Renal cortex interstitium (tissue), 11 donors: ENCODE measurements at regions not wholly inside any gene's neighbourhood (a gene's known extent, or its start where the extent isn't known, plus 50 kb on each side); places are given as distances from the start of the nearest gene placed in this dataset.
"Not testable (repeated sequence)": the region's sequence is repeated elsewhere in the genome, so short reads cannot be mapped to it uniquely, and the experiment has no call there.

Source experiments
- DNase-seq, 11 donors: peaks; one replicate each; pipeline ENCODE4 v3.0.0-alpha.2; 2013; ENCODE audit warnings: low read depth in 9 of 11, low spot score in 4 of 11; ENCODE audit errors: extremely low read depth in 1 of 11

- no peak for DNase-seq
Observed at GRCh38 chr13:57897225-57897624, 265.7 kb downstream of the PCDH17 start.

GRCh38 chr13:57899096-57899495 is 267.6 kb downstream of the PCDH17 start:
- no peak for DNase-seq

GRCh38 chr13:57909833-57910232 is 278.3 kb downstream of the PCDH17 start:
- DNase-seq = not testable (repeated sequence)

- no peak for DNase-seq
Observed at GRCh38 chr13:57918086-57918485, 286.5 kb downstream of the PCDH17 start.

GRCh38 chr13:57918913-57919312 is 287.4 kb downstream of the PCDH17 start:
- no peak for DNase-seq

GRCh38 chr13:57925250-57925649 is 293.7 kb downstream of the PCDH17 start:
- DNase-seq = no peak

GRCh38 chr13:57925751-57926150 is 294.2 kb downstream of the PCDH17 start:
- no peak for DNase-seq

GRCh38 chr13:57932061-57932460 is 300.5 kb downstream of the PCDH17 start:
- no peak for DNase-seq

GRCh38 chr13:57933606-57934005 is 302.1 kb downstream of the PCDH17 start:
- no peak for DNase-seq

GRCh38 chr13:57935965-57936364 is 304.4 kb downstream of the PCDH17 start:
- DNase-seq = no peak

- DNase-seq = no peak
Observed at GRCh38 chr13:57946361-57946760, 314.8 kb downstream of the PCDH17 start.

- no peak for DNase-seq
Observed at GRCh38 chr13:57948884-57949283, 317.3 kb downstream of the PCDH17 start.

GRCh38 chr13:57969951-57970350 is 338.4 kb downstream of the PCDH17 start:
- peak in 3 of 11 donors; percentile 5 to 15 (median 9) for DNase-seq

- peak in 2 of 11 donors; percentile 1 to 2 for DNase-seq
Observed at GRCh38 chr13:57970404-57970803, 338.9 kb downstream of the PCDH17 start.

- no peak for DNase-seq
Observed at GRCh38 chr13:57982782-57983181, 351.2 kb downstream of the PCDH17 start.

GRCh38 chr13:57988276-57988675 is 356.7 kb downstream of the PCDH17 start:
- DNase-seq = no peak

- no peak for DNase-seq
Observed at GRCh38 chr13:57991041-57991440, 359.5 kb downstream of the PCDH17 start.

GRCh38 chr13:57992416-57992815 is 360.9 kb downstream of the PCDH17 start:
- DNase-seq = no peak

- no peak for DNase-seq
Observed at GRCh38 chr13:57996717-57997116, 365.2 kb downstream of the PCDH17 start.

- DNase-seq = no peak
Observed at GRCh38 chr13:58004751-58005150, 373.2 kb downstream of the PCDH17 start.

GRCh38 chr13:58018020-58018419 is 386.5 kb downstream of the PCDH17 start:
- no peak for DNase-seq

GRCh38 chr13:58018865-58019264 is 387.3 kb downstream of the PCDH17 start:
- no peak for DNase-seq
